ENCODE measurements at regions not wholly inside any gene's neighbourhood (a gene's known extent, or its start where the extent isn't known, plus 50 kb on each side); places are given as distances from the start of the nearest gene placed in this dataset.
"Not testable (repeated sequence)": the region's sequence is repeated elsewhere in the genome, so short reads cannot be mapped to it uniquely, and the experiment has no call there.

DNA sequence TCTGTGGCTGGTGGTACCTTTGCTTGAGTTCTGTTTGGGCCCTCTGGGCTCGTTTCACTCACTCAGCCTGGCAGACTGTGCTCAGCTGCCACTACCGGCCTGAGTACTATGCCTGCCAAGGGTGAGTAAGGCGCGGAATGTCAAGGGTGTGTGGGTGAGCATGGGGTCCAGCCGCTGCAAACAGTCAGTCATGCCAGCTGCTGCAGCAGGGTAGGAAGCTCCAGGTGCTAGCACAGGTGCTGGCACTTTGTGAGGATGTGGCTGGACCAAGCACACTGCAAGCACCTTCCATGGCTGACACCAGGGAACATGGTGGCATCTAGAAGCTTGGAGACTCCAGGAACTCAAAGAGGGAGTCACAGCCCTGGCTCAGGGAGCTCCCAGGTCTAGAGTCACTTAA lies 368.6 kb upstream of the ACO1 start:
- in situ Hi-C loops (cut with HindIII; ENCODE audit: low sequenced_read_pairs): no loop called here

DNA sequence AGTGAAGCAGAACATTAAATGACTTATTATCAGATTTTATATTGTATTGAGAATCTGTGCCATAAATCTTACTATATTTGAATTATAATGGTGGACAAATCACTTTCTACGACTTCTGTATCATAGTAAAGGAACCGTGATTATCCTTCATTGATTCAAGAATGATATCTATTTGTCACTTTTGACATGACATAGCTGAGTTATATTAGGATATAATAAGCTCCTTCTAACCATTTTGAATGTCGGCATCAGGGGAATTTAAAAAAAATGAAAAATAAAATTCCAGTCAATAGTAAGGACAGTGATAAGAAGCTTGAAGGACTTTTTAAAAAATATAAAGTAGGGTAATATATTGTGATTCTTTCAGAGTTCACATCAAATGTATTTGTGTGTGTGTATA lies 338.9 kb upstream of the ACO1 start:
- in situ Hi-C loops (cut with HindIII; ENCODE audit: low sequenced_read_pairs): no loop called here

DNA sequence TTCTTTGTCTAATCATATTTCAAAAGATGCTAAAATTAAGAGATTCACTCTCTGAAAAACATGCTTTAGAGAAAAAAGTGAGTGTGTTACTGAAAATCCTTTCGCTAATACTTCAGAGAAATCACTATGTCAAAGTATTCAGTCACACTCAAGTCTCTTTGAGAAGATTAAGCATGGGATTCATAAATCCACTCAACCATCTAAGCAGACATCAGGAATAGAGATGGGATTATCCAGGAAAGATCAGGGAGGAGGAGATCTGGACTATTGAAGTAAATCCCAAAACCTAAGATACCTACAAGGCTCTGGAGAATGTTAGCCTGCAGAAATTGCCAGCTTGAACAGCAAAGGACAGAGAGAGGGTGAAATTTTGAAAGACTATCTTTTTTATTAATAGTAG lies 317.2 kb upstream of the ACO1 start:
- in situ Hi-C loops (cut with HindIII; ENCODE audit: low sequenced_read_pairs): no loop called here

DNA sequence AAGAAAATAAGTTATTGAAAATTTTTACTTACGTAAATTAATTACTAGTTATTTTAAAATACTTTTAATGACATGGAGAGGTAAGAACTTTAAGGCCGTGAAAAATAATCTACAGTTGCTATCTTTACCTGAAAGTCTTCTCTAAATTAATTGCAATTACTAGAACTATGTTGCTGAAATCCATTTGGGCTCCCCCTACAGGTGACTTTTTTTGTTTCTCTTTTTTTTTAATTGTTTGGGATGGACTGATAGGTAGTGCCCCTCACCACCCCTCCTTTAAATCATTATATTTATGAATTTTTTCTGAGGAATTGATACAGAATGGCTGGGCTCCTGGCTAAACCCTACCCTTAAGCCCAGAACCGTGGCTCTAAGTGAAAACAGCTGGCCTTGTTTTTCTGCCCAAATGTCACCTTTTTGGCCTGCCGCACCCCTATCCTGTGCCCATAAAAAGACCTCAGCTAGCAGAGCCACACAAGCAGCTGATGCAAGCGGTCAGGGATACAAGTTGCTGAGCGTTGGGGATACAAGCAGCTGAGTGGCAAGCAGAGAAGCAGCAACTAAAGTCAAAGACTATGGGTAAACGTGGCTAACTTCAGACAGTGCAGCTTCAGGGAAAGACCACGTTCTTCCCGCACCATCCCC lies 315.2 kb upstream of the ACO1 start:
- in situ Hi-C loops (cut with HindIII; ENCODE audit: low sequenced_read_pairs): no loop called here

DNA sequence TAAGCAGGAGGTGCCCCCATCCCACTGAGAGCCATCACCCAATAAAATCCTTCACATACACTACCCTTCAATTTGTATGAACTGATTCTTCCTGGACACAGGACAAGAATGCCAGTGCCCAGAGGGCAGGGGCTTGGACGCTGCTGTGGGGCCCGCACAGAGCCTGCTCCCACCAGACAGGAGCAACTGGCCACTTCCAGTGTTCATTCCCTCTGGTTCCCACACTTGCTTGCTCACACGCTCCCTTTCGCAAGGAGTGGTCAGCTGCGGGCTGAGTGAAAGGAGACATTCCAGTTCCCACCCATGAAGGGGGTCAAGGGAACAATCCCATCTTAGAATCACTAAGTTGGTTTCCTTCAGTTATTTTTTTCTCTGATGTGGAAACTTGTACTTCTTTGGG lies 314.5 kb upstream of the ACO1 start:
- in situ Hi-C loops (cut with HindIII; ENCODE audit: low sequenced_read_pairs): no loop called here

DNA sequence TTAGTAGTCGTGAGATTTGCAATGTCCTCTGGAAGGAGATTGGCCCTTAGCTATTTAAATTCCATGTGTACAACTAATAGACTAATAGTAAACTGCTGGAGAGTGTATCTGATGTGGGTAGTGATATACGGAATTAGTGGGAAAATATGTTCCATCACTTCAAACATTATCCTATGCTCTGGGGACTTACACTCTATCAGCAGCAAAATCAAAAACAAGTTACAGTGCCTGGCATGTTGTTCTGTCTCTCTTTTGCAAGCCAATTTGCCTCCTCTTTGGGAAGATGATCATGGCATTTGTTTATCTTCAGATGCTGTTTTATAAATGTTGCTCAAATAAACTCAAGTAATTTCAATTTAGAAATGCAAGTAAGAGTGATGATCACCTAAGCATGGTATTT lies 311.9 kb upstream of the ACO1 start:
- in situ Hi-C loops (cut with HindIII; ENCODE audit: low sequenced_read_pairs): no loop called here

DNA sequence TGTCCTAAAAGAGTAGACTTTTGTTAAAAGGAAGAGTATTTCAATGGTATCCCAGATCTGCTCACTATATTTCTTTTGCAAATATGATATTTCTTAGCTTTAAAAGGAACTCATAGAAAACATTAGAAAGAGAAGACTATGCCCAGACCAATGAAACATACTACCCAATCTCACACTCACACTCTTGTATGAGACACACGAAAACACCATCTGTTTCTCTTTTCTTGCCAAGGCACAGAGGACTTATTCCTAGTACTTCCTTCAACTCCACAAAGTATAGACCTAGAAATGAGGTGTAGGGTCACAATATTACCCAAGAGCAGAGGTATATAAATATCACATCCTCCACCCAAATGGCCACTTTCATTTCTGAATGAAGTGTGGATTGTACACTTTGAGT lies 292.4 kb upstream of the ACO1 start:
- in situ Hi-C loops (cut with HindIII; ENCODE audit: low sequenced_read_pairs): no loop called here

DNA sequence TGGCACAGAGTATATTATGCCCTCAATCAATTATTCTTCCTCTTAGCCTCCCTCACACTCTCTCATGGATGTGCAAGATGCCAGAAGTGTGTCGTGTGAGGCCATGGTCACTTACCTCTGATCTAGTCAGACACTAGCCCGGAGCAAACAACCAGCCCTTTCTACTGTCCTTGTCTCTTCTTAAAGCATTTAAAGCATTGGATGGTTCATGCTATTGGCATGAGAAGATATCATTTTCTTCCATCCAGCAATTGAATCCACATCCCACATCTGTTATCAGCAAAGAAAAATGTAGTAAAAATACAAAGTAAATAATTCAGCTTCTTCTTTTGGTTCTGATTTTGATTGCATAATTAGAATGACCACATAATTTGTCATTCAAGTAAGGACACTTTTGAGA lies 267.2 kb upstream of the ACO1 start:
- in situ Hi-C loops (cut with HindIII; ENCODE audit: low sequenced_read_pairs): no loop called here

DNA sequence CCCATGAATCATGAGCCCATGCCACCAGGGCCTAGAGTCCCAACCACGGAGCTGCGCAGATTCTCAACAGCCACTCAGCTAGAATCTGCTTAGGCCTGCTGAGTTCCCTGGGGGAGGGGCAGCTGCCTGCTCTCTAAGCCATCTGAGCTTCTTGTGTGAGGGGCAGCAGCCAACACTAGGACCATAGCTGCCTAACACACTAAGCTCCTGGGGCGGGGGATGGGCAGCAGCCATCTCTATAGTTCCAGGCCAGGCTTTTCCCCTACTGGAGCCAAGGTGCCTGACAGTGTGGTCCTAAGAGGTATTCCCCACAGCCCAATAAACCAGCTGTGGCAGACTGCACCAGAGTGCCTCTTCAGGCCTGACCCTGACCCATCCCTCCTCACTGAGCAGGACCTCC lies 255.9 kb upstream of the ACO1 start:
- in situ Hi-C loops (cut with HindIII; ENCODE audit: low sequenced_read_pairs): no loop called here

DNA sequence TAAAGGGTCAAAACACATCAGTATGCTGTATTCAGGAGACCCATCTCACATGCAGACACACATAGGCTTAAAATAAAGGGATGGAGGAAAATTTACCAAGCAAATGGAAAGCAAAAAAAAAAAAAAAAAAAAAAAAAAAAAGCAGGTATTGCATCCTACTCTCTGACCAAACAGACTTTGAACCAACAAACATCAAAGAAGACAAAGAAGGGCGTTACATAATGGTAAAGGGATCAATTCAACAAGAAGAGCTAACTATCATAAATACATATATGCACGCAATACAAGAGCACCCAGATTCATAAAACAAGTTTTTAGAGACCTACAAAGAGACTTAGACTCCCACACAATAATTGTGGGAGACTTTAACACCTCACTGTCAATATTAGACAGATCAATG lies 253.7 kb upstream of the ACO1 start:
- in situ Hi-C loops (cut with HindIII; ENCODE audit: low sequenced_read_pairs): not testable (repeated sequence)

DNA sequence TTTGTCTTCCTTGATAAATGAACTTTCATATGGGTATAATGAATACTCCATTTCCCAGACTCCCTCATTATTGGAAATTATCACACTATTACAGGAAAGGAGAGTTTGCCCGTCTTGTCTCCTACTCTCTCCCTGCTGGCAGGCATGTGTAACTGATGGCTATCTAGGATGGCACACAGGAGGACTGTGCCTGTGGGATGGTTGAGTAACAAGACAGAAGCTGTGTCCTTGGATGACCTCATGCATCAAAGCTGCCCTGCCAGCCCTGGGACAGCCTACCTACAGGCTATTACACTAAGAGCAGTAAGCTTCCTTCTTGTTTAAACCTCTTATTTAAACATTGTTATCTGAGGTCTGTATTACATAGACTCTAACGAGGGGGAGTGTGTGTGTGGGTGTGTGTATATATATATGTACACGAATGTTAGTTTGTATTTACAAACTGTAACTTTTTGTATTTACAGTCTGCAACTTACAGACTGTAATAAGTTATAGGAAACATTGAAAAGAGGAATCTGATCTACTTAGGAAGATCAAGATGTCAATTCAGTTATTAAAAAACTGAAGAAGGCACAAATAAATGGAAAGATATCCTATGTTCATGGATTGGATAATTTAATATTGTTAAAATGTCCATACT lies 247.6 kb upstream of the ACO1 start:
- in situ Hi-C loops (cut with HindIII; ENCODE audit: low sequenced_read_pairs): no loop called here

DNA sequence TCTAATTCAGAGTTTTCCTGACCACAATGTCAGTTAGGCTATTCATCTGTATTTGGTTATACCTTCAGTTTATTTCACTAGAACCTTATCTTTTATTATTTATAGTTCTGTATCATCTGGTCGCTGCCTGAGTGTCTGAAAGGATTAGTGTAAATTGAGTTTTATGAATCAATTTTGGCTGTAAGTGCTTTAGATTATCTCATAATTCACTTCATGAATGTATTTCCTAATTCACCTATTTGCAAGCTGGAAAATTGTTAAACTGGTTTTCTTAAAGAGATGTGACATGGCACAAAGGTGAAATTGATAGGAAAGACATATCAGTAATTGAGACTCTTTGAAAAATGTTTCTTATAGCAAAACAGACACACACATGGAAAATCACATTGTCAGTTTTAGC lies 242.4 kb upstream of the ACO1 start:
- in situ Hi-C loops (cut with HindIII; ENCODE audit: low sequenced_read_pairs): no loop called here

DNA sequence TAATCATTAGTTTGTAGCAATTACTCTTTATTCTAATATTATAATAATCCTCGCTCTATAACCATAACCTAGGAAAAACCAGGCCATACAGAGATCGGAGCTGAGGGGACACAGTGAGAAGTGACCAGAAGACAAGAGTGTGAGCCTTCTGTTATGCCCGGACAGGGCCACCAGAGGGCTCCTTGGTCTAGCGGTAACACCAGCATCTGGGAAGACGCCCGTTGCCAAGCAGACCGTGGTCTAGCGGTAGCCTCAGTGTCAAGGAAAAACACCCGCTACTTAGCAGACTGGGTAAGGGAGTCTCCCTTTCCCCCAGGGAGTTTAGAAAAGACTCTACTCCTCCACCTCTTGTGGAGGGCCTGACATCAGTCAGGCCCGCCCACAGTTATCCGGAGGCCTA lies 235.9 kb upstream of the ACO1 start:
- in situ Hi-C loops (cut with HindIII; ENCODE audit: low sequenced_read_pairs): not testable (repeated sequence)

DNA sequence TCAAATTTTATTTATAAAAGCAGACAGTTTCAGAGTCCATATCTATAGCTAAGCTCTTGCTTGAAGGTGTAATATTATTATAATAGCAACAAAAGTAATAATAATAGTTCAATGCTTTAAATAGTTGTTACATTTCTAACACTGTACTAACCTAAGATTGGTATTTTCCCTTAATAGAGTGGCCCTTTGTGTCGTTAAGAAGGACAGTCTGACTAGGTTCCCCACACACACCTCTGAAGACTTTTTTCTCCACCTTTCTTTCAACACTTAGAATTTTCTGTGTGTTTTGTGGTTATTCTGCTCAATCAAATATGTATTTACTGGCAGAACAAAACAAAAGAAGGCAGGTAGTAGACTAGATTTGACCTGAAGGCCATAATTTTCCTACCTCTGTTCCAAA lies 223.2 kb upstream of the ACO1 start:
- in situ Hi-C loops (cut with HindIII; ENCODE audit: low sequenced_read_pairs): no loop called here

DNA sequence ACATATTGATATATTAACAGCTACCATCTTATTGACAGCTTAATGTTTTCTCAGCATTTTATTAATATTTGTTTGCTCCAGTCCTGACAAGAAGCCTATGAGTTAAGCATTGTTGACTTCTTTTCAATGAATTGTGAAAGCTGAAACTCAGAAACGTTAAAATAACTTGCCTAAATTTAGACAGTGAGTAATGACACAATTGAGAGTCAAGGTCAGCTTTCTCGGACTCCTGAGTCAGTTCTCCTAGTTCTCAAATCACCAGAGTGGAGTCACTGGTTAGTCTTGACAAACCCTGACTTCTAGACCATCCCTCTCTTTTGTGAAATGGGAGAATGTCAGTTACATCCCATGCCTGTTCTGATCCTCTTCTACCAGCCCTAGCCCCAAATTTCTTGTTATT lies 222.7 kb upstream of the ACO1 start:
- in situ Hi-C loops (cut with HindIII; ENCODE audit: low sequenced_read_pairs): no loop called here

DNA sequence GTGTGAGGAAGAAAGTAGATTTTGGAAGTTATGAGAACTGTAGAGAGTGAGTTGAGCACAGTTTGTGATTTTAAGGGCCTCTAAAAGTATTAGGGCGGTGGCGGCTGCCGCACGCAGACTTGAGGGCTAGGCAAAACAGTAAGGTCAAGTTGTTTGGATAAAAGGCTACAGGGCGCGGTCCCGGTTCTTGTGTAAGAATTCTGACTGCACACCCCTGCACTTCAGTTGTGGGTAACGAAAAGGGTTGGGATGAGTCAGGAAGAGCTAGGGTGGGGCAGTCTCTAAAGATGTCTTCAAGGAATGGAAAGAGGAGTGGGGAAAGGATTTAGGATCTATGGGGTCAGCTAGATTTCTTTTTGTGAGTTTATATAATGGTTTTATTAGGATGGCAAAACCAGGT lies 218.1 kb upstream of the ACO1 start:
- in situ Hi-C loops (cut with HindIII; ENCODE audit: low sequenced_read_pairs): not testable (repeated sequence)

DNA sequence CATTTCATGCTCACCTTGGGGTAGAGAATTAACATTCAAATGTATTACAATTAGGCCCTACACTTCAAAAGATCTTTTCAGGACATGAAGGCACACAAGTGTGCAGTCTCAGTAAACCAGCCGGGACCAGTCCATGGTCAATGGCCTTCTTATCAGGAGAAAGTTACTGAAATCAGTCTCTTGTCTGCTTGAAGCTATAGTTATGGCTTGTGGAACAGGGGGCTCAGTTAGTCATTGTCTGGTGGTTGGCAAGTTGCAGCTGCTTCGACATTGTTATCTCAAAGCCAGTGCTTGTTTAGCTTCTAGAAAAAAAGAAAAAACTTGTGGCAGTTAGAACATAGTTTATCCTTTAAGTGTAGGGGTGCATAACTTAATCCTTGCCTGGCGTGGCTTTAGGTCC lies 213.1 kb upstream of the ACO1 start:
- in situ Hi-C loops (cut with HindIII; ENCODE audit: low sequenced_read_pairs): no loop called here

DNA sequence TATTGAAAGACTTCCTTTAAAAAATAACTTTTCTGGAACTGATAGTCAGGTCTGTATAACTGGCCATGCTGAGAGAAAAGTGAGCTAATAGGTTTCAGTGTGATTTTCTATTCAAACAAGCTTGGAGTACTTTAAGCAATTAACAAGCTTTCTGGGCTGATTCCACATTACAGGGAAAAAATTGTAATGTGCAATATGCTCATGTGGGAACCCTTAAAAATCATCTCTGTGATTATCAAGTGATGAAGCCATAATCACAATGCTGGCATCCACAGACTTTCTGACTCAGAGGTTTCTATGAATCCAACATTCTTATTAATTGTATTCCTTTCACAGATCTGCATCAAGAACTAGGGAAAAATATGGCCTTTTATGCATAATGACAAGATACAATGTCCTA lies 212.2 kb upstream of the ACO1 start:
- in situ Hi-C loops (cut with HindIII; ENCODE audit: low sequenced_read_pairs): no loop called here

DNA sequence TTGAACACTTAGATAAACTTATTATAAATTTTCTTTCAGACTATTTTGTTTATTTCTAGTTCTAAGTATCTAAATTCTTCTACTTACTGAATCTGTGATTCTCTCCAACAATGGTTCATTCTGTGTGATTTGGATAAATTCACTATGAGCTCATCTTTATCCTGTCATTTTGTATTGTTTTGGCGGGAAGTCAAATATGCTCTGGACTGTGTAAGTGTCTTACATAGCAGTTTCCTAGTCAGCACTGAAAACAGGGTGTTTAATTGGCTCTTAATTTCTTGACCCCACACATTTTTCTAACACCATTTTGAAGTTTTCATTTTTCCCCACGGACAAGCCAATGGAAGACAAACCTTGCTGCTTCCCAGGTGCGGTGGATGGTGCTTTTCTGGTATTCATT lies 207.0 kb upstream of the ACO1 start:
- in situ Hi-C loops (cut with HindIII; ENCODE audit: low sequenced_read_pairs): no loop called here

DNA sequence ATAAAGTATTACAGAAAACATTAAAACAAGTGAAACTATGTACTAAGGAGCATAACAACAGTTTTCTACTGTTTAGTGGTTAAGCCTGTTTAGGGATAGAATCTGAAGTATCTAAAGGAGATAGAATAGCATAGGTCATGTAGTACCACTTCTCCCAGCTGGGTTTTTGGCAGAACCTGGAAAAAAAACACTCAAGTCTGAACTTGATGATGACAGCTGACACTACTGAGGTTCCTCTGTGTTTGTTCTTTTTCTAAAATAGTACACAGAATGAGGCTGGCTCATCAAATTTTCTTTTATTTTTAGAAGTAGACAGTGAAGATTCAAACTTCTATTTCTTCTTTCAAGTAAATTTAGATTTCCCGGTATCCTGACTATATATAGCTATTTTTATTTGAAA lies 203.8 kb upstream of the ACO1 start:
- in situ Hi-C loops (cut with HindIII; ENCODE audit: low sequenced_read_pairs): no loop called here

DNA sequence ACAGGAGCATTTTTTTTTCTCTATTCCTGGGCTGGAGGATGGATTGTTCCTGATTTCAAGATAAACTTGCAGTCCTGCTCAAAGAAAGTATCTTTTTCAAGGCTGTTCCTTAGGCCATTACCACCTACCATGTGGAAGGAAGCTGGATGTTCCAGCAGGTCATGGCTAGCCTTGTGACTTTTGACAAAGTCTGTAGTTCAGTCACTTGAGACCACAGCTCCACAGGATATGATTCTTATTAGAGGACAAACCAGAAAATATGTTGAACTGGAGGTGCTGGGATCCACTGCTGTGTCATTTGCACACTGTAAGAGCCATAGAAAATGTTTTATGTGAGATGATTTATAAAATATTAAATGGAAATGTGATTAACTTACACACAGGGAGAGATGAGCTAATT lies 184.2 kb upstream of the ACO1 start:
- in situ Hi-C loops (cut with HindIII; ENCODE audit: low sequenced_read_pairs): no loop called here

DNA sequence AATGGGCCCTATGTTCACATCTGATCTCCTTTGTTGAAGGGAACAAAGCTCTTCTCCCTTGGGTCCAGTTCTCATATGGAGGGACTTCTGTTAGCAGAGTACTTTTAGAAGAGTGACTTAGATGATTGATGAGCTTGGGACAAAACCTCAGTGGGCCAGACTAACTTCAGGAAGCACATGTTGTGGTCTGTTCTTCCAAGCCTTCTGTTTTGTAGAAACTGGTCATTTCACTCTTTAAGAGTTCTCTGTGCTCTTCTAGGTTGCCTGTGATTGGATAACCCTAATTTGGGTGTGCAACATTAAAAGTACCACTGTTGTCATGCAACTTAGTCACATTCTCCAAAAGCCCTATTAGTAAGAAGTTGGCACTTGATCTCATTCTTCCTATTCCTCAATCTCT lies 183.5 kb upstream of the ACO1 start:
- in situ Hi-C loops (cut with HindIII; ENCODE audit: low sequenced_read_pairs): no loop called here

DNA sequence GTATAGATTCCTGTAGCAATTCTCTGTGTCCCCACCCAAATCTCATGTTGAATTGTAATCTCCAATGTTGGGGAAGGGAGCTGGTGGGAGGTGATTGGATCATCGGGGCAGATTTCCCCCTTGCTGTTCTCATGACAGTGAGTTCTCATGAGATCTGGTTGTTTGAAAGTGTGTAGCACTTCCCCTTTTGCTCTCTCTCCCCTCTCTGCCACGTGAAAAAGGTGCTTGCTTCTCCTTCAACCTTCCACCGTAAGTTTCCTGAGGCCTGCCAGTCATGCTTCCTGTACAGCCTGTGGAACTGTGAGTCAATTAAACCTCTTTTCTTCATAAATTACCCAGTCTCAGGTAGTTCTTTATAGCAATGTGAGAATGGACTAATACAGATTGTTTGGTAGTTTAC lies 175.3 kb upstream of the ACO1 start:
- in situ Hi-C loops (cut with HindIII; ENCODE audit: low sequenced_read_pairs): not testable (repeated sequence)

Measured in DLD1 (cell line).